ENCODE measurements at regions not wholly inside any gene's neighbourhood (a gene's known extent, or its start where the extent isn't known, plus 50 kb on each side); places are given as distances from the start of the nearest gene placed in this dataset.

DNA sequence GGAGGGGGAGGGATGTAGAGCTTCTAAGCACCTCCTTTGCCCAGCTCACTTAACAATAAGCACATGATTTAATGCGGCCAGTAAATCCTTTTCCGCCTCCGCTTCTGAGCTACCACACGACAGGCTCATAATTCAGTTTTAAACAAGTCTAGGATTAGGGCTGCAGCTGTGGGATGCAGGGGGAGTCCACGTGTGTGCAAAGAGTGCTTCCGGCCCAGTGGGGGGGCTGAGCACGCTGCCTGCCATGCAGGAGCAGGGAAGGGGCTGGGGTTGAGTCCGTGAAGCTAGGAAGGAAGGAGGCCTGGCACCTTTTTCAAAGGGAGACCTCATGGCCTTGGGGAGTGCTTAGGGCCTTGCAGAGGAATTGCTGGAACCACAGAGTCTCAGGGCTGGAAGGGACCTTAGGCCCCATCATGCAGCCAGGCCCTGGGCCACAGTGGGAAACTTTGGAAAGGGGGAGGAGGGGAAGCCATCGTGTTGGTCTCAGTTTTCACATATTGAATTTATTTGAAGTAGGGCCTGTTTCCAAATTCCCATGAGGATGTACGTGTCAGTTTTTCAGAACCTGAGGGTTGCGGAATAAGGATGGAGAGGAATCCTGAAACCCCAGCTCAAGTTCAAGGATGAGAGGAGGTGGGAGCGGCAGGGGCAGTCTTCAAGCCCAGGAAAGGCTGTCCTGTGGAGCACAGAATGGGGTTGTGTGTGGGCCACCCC is 96.1 kb downstream of the VEGFA start:
- no peak overlapping the region for H3K27ac ChIP-seq (ENCODE audit: insufficient read depth, low read depth, low read length)
- ChIA-PET POLR2A (no interaction called here), CTCF (interaction anchor here (1.3 to 1.4 kb wide), 4 partner anchors 8 to 14 kb away, joined by 3 to 5 read pairs (median 4); no protein-coding TSS in a partner anchor)
- H3K4me2 ChIP-seq (ENCODE audit: insufficient read depth, low read length), result no peak overlapping the region
- FAIRE-seq, result no peak
- H3K4me1 ChIP-seq (ENCODE audit: control insufficient read depth, extremely low read depth, insufficient read depth, low read length), result no peaks in the 10 kb centered on the region
- no peak for TF ChIP-seq MAX (IDR thresholded peaks at IDR 0.05; ENCODE audit: insufficient read depth, insufficient read length)
- no peak for TF ChIP-seq EZH2 (IDR thresholded peaks at IDR 0.05; ENCODE audit: borderline replicate concordance, low read depth, low read length, severe bottlenecking)
- TF ChIP-seq, protein P1, sequence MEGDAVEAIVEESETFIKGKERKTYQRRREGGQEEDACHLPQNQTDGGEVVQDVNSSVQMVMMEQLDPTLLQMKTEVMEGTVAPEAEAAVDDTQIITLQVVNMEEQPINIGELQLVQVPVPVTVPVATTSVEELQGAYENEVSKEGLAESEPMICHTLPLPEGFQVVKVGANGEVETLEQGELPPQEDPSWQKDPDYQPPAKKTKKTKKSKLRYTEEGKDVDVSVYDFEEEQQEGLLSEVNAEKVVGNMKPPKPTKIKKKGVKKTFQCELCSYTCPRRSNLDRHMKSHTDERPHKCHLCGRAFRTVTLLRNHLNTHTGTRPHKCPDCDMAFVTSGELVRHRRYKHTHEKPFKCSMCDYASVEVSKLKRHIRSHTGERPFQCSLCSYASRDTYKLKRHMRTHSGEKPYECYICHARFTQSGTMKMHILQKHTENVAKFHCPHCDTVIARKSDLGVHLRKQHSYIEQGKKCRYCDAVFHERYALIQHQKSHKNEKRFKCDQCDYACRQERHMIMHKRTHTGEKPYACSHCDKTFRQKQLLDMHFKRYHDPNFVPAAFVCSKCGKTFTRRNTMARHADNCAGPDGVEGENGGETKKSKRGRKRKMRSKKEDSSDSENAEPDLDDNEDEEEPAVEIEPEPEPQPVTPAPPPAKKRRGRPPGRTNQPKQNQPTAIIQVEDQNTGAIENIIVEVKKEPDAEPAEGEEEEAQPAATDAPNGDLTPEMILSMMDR (IDR thresholded peaks at IDR 0.05; ENCODE audit: extremely low read depth in 1 of 2, insufficient read depth in 1 of 2, low read depth in 1 of 2, low read length in 2 of 2), result no peak
- TF ChIP-seq POLR2A (IDR thresholded peaks at IDR 0.05; ENCODE audit: low read depth, low read length), result no peak
- no peak for TF ChIP-seq POLR2AphosphoS5 (IDR thresholded peaks at IDR 0.05; ENCODE audit: insufficient read depth, low read depth, low read length)
- H3K4me3 ChIP-seq (replicated peaks in 1 of 3; ENCODE audit: insufficient read depth in 1 of 3, low read depth in 1 of 3, low read length in 3 of 3), result no peak overlapping the region
- no peak overlapping the region for H2AFZ ChIP-seq (ENCODE audit: low read depth, low read length)
- no peaks in the 10 kb centered on the region for H3K9me1 ChIP-seq (replicated peaks; ENCODE audit: control insufficient read depth, extremely low read depth, insufficient read depth, low read length)
- no peaks in the 10 kb centered on the region for H3K9me3 ChIP-seq (replicated peaks; ENCODE audit: control insufficient read depth, insufficient read depth, low read length)
- no peak overlapping the region for H3K9ac ChIP-seq (replicated peaks; ENCODE audit: extremely low read depth, insufficient read depth, low read length)
- no TSS peak for BruUV-seq (replicated peaks)
- intact Hi-C loops (cut with micrococcal nuclease) (no loop called here), dilution Hi-C loops (cut with MboI; ENCODE audit: extremely low pct_ligation_motif_present, low sequenced_read_pairs) (no loop called here)
- no peaks in the 10 kb centered on the region for H3K79me2 ChIP-seq (ENCODE audit: control insufficient read depth, insufficient read depth, low read length)
- peaks cover 8 to 15% of the 10 kb centered on the region in 2 experiments for H3K27me3 ChIP-seq (ENCODE audit: control insufficient read depth in 2 of 2, insufficient read depth in 2 of 2, low read length in 2 of 2)
- no peak for DNase-seq (ENCODE audit: low read depth, low spot score)
- H4K20me1 ChIP-seq (replicated peaks; ENCODE audit: control insufficient read depth, extremely low read depth, insufficient read depth, low read length), result no peaks in the 10 kb centered on the region
- H3K36me3 ChIP-seq (ENCODE audit: control insufficient read depth in 2 of 2, extremely low read depth in 1 of 2, insufficient read depth in 2 of 2, low read length in 2 of 2), result no peaks in the 10 kb centered on the region

All from endothelial cell of umbilical vein (primary cell).